ENCODE measurements at regions not wholly inside any gene's neighbourhood (a gene's known extent, or its start where the extent isn't known, plus 50 kb on each side); places are given as distances from the start of the nearest gene placed in this dataset.
A peak's percentile ranks its signal among the peaks of the same experiment; 100 is the strongest.
"Not testable (repeated sequence)": the region's sequence is repeated elsewhere in the genome, so short reads cannot be mapped to it uniquely, and the experiment has no call there.

DNA sequence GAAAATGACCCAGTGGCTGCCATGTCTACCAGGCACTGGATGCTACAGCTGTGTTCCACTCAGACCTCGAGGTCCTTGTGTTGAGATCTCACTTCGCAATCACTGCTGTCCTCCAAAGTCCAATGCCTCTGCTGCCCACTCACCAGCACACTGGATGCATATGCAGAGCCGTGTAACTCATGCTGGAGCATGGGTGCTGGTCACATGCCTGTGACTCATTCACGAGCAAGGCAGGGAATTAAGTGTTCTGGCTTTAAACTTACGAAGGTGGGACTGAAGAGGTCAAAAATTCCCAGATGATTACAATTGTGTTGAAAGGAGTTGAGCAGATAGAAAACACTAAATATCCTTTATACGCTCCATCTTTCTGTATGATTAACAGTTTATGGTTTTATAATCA is 417.5 kb downstream of the NUP35 start:
- DNase-seq = no peak

- DNase-seq = no peak
Measured at GRCh38 chr2:183542606-183543005, 418.4 kb downstream of the NUP35 start.

DNA sequence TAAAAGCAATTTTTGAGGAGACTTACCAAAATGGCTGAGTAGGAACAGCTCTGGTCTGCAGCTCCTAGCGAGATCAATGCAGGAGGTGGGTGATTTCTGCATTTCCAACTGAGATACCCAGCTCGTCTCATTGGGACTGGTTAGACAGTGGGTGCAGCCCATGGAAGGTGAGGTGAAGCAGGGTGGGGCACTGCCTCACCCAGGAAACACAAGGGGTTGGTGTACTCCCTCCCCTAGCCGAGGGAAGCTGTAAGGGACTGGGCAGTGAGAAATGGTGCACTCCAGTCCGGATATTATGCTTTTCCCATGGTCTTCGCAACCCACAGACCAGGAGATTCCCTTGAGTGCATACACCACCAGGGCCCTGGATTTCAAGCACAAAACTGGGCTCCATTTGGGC is 419.0 kb downstream of the NUP35 start:
- no peak for DNase-seq

GRCh38 chr2:183543731-183544130 is 419.5 kb downstream of the NUP35 start:
- no peak for DNase-seq

DNA sequence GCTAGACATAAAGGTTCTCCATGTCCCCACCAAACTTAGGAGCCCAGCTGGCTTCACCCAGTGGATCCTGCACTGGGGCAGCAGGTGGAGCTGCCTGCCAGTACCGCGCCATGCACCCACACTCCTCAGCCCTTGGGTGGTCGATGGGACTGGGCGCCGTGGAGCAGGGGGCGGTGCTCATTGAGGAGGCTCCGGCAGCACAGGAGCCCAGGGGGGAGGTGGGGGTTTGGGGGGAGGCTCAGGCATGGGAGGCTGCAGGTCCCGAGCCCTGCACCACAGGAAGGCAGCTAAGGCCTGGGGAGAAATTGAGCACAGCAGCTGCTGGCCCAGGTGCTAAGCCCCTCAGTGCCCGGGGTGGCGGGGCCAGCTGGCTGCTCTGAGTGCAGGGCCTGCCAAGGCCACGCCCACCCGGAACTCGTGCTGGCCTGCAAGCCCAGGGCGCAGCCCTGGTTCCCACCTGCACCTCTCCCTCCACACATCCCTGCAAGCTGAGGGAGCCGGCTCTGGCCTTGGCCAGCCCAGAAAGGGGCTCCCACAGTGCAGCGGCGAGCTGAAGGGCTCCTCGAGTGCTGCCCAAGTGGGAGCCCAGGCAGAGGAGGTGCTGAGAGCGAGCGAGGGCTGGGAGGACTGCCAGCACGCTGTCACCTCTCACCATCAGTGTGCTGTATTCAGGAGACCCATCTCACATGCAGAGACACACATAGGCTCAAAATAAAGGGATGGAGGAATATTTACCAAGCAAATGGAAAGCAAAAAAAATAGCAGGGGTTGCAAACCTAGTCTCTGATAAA is 422.5 kb downstream of the NUP35 start:
- not testable (repeated sequence) for DNase-seq

GRCh38 chr2:183552716-183553115 is 428.5 kb downstream of the NUP35 start:
- no peak for DNase-seq

GRCh38 chr2:183564726-183565125 is 440.5 kb downstream of the NUP35 start:
- DNase-seq = no peak

DNA sequence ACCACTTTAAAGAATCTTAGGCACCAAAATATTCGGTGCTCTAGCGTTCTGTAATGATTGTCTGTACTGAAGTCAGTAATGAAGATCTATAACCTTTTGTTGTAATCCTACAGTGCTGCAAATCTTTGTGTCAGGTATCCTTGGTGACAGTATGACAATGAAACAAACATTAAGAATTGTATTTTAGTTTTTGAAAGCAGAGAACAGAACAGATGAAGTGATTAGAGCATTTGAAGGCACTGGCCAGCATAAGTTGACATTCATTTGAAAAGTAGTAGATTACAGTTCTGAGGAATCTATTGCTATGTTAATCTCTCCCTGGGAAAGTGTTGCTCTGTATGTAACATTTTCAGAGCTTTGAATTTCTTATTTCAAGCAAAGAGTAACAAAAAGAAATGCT is 451.2 kb downstream of the NUP35 start:
- no peak for DNase-seq

- no peak for DNase-seq
Measured at GRCh38 chr2:183579686-183580085, 455.4 kb downstream of the NUP35 start.

DNA sequence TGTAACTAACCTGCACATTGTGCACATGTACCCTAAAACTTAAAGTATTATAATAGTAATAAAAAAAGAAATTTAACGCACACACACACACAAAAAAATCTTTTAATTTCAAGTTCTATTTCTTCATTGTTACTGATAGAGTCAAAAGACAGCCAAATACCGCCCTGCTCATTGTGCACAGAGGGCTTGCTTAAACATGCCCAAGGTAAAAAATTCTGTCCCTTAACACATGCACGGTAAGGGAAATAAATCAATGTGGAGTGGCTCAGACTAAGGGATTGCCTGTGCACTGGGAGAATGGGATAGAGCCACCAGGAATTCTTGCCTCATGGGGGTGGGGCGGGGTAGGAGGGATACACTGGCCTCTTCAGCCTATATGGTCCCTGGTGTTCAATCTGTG is 468.0 kb downstream of the NUP35 start:
- DNase-seq = no peak

- DNase-seq = no peak
Measured at GRCh38 chr2:183594150-183594549, 469.9 kb downstream of the NUP35 start.

- no peak for DNase-seq
Measured at GRCh38 chr2:183597841-183598240, 473.6 kb downstream of the NUP35 start.

GRCh38 chr2:183604065-183604464 is 479.8 kb downstream of the NUP35 start:
- no peak for DNase-seq

GRCh38 chr2:183605440-183605839 is 481.2 kb downstream of the NUP35 start:
- no peak for DNase-seq

- no peak for DNase-seq
Measured at GRCh38 chr2:183606022-183606717, 481.9 kb downstream of the NUP35 start.

DNA sequence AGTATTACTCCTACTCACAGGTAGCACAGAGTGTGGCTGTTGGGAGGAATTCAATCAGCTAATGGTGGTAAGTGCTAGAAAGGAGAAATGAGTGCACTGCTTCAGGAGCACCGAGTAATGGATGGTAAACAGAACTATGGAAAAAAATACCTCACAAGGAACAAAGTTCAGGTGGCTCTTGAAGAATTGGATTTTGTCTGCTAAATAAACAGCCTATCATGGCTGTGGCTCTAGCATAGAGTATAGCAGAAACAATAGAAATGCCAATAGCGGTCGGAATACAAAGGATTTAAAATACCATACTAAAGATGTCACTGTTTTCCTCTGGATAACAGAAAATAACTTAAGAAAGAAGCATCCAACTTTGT is 482.5 kb downstream of the NUP35 start:
- DNase-seq = no peak

DNA sequence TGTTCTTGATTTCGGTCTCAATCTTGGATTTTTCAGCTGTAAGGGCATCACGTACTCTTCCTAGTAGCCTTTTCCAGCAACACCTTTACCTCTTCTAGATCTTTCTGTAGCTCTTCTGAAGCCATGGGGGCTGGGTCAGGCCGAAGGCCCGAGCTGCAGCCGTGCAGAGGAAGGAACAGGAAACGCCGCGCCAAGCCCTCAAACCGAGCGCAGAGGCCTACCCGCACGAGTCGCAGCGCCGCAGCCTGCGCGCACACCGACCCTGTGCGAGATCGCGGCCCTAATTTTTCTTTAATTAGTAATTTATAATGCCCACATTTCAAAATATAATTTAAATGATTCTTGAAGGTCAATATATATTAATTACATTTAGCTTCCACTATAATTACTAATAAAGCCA is 483.8 kb downstream of the NUP35 start:
- DNase-seq = no peak

DNA sequence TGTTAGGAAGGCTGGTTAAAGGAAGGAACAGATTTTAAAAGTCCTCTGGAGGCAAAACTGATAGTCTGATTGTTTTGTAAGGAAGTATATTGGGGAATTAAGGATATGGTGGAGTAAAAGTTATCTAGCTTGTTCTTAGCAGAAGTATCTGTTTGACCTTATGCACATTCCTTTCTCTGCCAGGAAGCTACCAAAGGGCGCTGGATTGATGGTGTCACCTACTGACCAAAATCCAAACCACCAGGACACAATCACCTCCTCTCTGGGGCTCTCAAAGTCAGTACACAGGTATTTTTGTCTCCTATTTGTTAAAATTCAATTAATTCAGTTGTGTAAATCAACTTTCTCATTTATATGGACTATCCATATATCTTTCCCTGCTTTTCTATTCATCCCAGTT is 484.5 kb downstream of the NUP35 start:
- DNase-seq = no peak

GRCh38 chr2:183610724-183611123 is 486.5 kb downstream of the NUP35 start:
- DNase-seq = no peak

GRCh38 chr2:183614799-183615435 is 490.7 kb downstream of the NUP35 start:
- DNase-seq = no peak

- DNase-seq = no peak
Measured at GRCh38 chr2:183623227-183623626, 499.0 kb downstream of the NUP35 start.

DNA sequence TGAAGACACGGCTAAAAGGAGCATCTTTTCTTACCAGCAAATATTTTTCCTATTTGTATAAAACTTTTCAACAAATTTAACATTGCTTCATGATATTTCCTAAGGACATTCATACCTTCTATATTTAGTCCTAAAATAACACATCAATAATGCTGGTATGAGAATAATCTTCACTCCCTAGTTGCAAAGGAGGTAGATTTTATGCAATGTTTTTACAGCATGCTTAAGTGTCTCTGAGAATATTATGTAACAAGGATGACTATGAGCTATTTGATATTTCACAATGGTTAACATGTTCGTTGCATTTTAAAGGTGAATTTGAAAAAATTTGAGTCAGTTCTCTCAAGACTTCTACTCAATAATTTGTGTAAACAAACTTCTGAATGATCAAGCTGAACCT is 506.7 kb downstream of the NUP35 start:
- no peak for DNase-seq

DNA sequence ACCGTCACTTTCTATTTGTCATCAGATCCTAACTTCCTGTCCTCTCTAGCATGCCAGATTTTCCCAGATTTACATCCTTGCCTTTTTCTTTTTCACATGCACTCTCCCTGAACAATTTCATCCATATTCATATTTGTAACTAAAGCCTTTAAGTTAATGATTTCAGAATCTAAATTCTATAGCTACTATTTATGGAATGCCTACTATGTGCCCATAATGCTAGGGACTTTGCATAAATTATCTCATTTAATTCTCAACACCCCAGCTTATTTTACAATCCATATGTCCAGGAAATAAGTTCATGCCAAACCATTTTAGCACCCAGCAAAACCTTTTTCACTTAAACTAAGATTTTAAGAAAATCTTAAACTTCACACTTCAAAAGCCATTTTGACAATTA is 531.9 kb downstream of the NUP35 start:
- no peak for DNase-seq

- peak; percentile 92 for DNase-seq
Measured at GRCh38 chr2:183665425-183665824, 541.2 kb downstream of the NUP35 start.
